GM12873 (cell line): ENCODE measurements at regions not wholly inside any gene's neighbourhood (a gene's known extent, or its start where the extent isn't known, plus 50 kb on each side); places are given as distances from the start of the nearest gene placed in this dataset.

Experiments used
- CTCF ChIP-seq: IDR thresholded peaks from 2 replicates; pipeline ENCODE4 v1.5.1; 2012; ENCODE audit warnings: low read depth, mild to moderate bottlenecking, moderate library complexity, low read length, control low read depth; ENCODE audit not compliant: insufficient read depth; ENCODE audit errors: missing control alignments

GRCh38 chrX:106397788-106398538, 213.8 kb upstream of the RADX start:
- TF ChIP-seq CTCF = no peak

- no peak for TF ChIP-seq CTCF
Observed at GRCh38 chrX:106401965-106402559, 209.7 kb upstream of the RADX start.

- peak; percentile 18 for TF ChIP-seq CTCF
Observed at GRCh38 chrX:106404512-106404911, 207.3 kb upstream of the RADX start.

GRCh38 chrX:106415276-106415895, 196.4 kb upstream of the RADX start:
- TF ChIP-seq CTCF = peak; percentile 77

GRCh38 chrX:106436691-106437090, 175.1 kb upstream of the RADX start:
- no peak for TF ChIP-seq CTCF

- no peak for TF ChIP-seq CTCF
Observed at GRCh38 chrX:106437407-106437806, 174.4 kb upstream of the RADX start.

GRCh38 chrX:106450405-106450804, 161.4 kb upstream of the RADX start:
- TF ChIP-seq CTCF = no peak
